ENCODE measurements at regions not wholly inside any gene's neighbourhood (a gene's known extent, or its start where the extent isn't known, plus 50 kb on each side); places are given as distances from the start of the nearest gene placed in this dataset.

- TF ChIP-seq SP1 (IDR thresholded peaks at IDR 0.05) (no peak), LEF1 (IDR thresholded peaks at IDR 0.05; ENCODE audit: borderline replicate concordance) (no peak), FOXM1 (IDR thresholded peaks at IDR 0.05; ENCODE audit: borderline replicate concordance) (no peak), L3MBTL2 (conservative IDR thresholded peaks at IDR 0.05) (no peak), FOXK2 (IDR thresholded peaks at IDR 0.05) (no peak), CTBP1 (IDR thresholded peaks at IDR 0.05; ENCODE audit: borderline replicate concordance) (no peak), TARDBP (IDR thresholded peaks at IDR 0.05) (no peak), HDGF (IDR thresholded peaks at IDR 0.05; ENCODE audit: borderline replicate concordance) (no peak), SUZ12 (IDR thresholded peaks at IDR 0.05) (no peak), ZNF384 (IDR thresholded peaks at IDR 0.05) (no peak), BHLHE40 (IDR thresholded peaks at IDR 0.05; ENCODE audit: borderline replicate concordance) (no peak), PKNOX1 (IDR thresholded peaks at IDR 0.05) (no peak), ELF4 (IDR thresholded peaks at IDR 0.05) (no peak), NFRKB (IDR thresholded peaks at IDR 0.05) (no peak)
Observed at GRCh38 chr20:55031971-55032370, 556.6 kb downstream of the DOK5 start.
